GM18909 (cell line): ENCODE measurements at regions not wholly inside any gene's neighbourhood (a gene's known extent, or its start where the extent isn't known, plus 50 kb on each side); places are given as distances from the start of the nearest gene placed in this dataset.

Source experiments
- ATAC-seq: cut with Tn5 transposase; IDR thresholded peaks from one replicate; pipeline ENCODE4 v1.9.1; 2021; ENCODE audit warnings: mild to moderate bottlenecking; ENCODE audit not compliant: unreplicated experiment, poor library complexity

- ATAC-seq, result no peak
These were observed 96.8 kb upstream of the PROK2 start for GRCh38 chr3:71881732-71882131.

GRCh38 chr3:71881041-71881440 is 96.1 kb upstream of the PROK2 start:
- ATAC-seq, result no peak

GRCh38 chr3:71879089-71879488 is 94.1 kb upstream of the PROK2 start:
- no peak for ATAC-seq

- ATAC-seq, result no peak
These were observed 91.5 kb upstream of the PROK2 start for GRCh38 chr3:71876135-71877105.

- ATAC-seq, result peak; percentile 97
These were observed 90.6 kb upstream of the PROK2 start for GRCh38 chr3:71875461-71875947.

- no peak for ATAC-seq
These were observed 89.7 kb upstream of the PROK2 start for GRCh38 chr3:71874618-71875017.

- no peak for ATAC-seq
These were observed 88.2 kb upstream of the PROK2 start for GRCh38 chr3:71873093-71873611.

- ATAC-seq, result no peak
These were observed 87.3 kb upstream of the PROK2 start for GRCh38 chr3:71872256-71872655.

GRCh38 chr3:71870966-71871512 is 86.1 kb upstream of the PROK2 start:
- ATAC-seq, result no peak

- no peak for ATAC-seq
These were observed 83.9 kb upstream of the PROK2 start for GRCh38 chr3:71868876-71869275.

GRCh38 chr3:71865727-71866126 is 80.8 kb upstream of the PROK2 start:
- ATAC-seq, result no peak

GRCh38 chr3:71863563-71864190 is 78.7 kb upstream of the PROK2 start:
- no peak for ATAC-seq

- no peak for ATAC-seq
These were observed 77.6 kb upstream of the PROK2 start for GRCh38 chr3:71862371-71863140.

- ATAC-seq, result no peak
These were observed 74.2 kb upstream of the PROK2 start for GRCh38 chr3:71859123-71859519.

GRCh38 chr3:71858503-71859122 is 73.7 kb upstream of the PROK2 start:
- ATAC-seq, result no peak

- ATAC-seq, result no peak
These were observed 73.0 kb upstream of the PROK2 start for GRCh38 chr3:71857956-71858355.

- no peak for ATAC-seq
These were observed 69.8 kb upstream of the PROK2 start for GRCh38 chr3:71854706-71855105.

- ATAC-seq, result no peak
These were observed 69.1 kb upstream of the PROK2 start for GRCh38 chr3:71854096-71854495.

GRCh38 chr3:71851878-71852277 is 66.9 kb upstream of the PROK2 start:
- ATAC-seq, result no peak

GRCh38 chr3:71850654-71851053 is 65.7 kb upstream of the PROK2 start:
- ATAC-seq, result no peak
